ENCODE measurements at regions not wholly inside any gene's neighbourhood (a gene's known extent, or its start where the extent isn't known, plus 50 kb on each side); places are given as distances from the start of the nearest gene placed in this dataset.
A peak's percentile ranks its signal among the peaks of the same experiment; 100 is the strongest.

DNA sequence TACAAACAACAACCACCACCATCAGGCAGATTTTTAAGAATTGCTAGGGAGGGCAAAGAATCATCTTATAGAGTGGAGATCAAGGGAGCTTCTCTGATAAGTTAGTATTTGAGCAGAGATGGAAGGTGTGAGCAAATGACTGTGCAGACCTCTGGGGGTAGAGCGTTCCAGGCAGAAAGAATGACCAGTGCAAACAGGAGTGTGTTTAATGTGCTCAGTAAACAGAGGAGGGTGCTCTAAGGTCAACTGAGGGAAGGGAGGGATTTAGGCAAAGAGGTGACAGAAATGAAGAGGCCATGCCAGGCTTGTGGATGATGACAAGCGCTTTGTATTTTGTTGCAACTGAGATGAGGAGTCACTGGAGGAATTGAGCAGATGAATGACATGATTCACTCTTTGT is 172.5 kb upstream of the GJB5 start (continued):
- no peak for TF ChIP-seq ZNF134 (CRISPR knock-in tag; conservative IDR thresholded peaks at IDR 0.05)

DNA sequence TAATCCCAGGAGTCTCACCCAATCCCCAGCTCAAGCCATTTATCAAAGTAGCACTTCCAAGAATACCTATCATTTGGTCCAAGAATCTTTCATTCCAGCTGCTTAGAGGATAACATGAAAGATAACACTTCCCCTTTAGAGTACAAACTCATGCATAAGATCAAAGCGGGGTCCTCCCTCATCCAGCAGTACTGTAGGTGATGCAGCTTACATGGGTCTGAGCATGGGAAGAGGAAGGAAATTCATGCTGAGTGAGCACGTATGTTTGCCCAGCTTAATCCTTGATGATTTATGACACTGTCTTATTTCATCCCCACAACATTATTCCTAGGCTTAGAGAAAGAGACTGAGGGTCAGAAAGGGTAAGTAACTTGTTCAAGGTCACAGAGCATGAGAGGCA is 167.1 kb upstream of the GJB5 start:
- WGBS (ENCODE audit: insufficient coverage, low coverage, missing lambda C conversion rate): 0% methylated on average over 2 of the region's 2 CpGs
- ChIA-PET POLR2A (interaction anchor here (0.6 kb wide), 1 partner anchor 1406 kb away, joined by 4 read pairs; no protein-coding TSS in a partner anchor), CTCF (ENCODE audit: low intra/inter-chr PET ratio) (no interaction called here)
- H2AFZ ChIP-seq (ENCODE audit: low read depth, low read length): no peak overlapping the region
- H3K9ac ChIP-seq (ENCODE audit: insufficient read depth in 1 of 2, low read depth in 2 of 2, low read length in 2 of 2): no peak overlapping the region
- ATAC-seq (no peak), FAIRE-seq (no peak), DNase-seq (ENCODE audit: extremely low read depth in 1 of 4, low spot score in 3 of 4) (no peak)
- H3K27me3 ChIP-seq (ENCODE audit: control insufficient read depth in 2 of 2, insufficient read depth in 2 of 2, low read length in 2 of 2): no peaks in the 10 kb centered on the region
- H3K9me3 ChIP-seq (replicated peaks; ENCODE audit: control insufficient read depth, insufficient read depth, low read depth, low read length): no peaks in the 10 kb centered on the region
- H4K20me1 ChIP-seq (replicated peaks; ENCODE audit: control insufficient read depth, insufficient read depth, low read length): no peaks in the 10 kb centered on the region; the same call in 1 of the 2 replicates
- in situ Hi-C loops (cut with MboI): no loop called here
- TF ChIP-seq MEIS2 (IDR thresholded peaks at IDR 0.05; ENCODE audit: partially characterized antibody) (peak; percentile 21), GABPB2 (CRISPR knock-in tag; conservative IDR thresholded peaks at IDR 0.05) (no peak)
- intact Hi-C loops (cut with micrococcal nuclease): no loop called here
- BruUV-seq (replicated peaks): no TSS peak
- H3K4me2 ChIP-seq (ENCODE audit: insufficient read depth, low read length): no peak overlapping the region
- no peaks in the 10 kb centered on the region for H3K9me1 ChIP-seq (ENCODE audit: control insufficient read depth, insufficient read depth, low read length)
- no peaks in the 10 kb centered on the region for H3K4me1 ChIP-seq (replicated peaks in 1 of 2; ENCODE audit: control insufficient read depth in 2 of 2, insufficient read depth in 2 of 2, low read length in 2 of 2)
- no peaks in the 10 kb centered on the region for H3K36me3 ChIP-seq (ENCODE audit: control insufficient read depth, insufficient read depth, low read length)
- no peak overlapping the region for H3K4me3 ChIP-seq
- no peaks in the 10 kb centered on the region for H3K79me2 ChIP-seq (ENCODE audit: control insufficient read depth, insufficient read depth, low read length)
- H3K27ac ChIP-seq (ENCODE audit: extremely low read depth, low read depth, low read length): no peak overlapping the region

DNA sequence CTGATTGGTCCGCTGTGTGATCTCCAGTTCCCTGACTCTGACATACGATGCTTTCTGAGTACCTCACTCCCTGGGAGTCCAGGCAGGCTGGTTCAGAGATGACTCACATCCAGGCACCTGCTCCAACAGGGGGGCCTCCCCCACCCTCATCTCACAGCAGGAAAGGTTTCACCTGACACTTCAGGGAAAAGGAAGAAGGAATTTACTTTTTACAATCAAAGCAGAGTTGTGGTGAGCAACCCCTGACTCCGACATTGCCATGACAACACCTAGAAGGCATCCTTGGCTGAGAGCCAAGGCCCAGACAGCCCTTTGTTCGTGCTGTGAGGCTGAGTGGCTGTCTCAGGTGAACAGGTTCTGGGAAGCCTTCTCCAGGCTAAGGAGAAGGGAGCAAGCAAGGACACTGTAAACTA is 164.6 kb upstream of the GJB5 start:
- CTCF ChIA-PET (ENCODE audit: low intra/inter-chr PET ratio): no interaction called here
- Histone ChIP-seq H3K79me2 (ENCODE audit: control insufficient read depth, insufficient read depth, low read length) (no peaks in the 10 kb centered on the region), H3K4me1 (replicated peaks in 1 of 2; ENCODE audit: control insufficient read depth in 2 of 2, insufficient read depth in 2 of 2, low read length in 2 of 2) (no peaks in the 10 kb centered on the region), H3K4me3 (no peak overlapping the region), H3K9me1 (ENCODE audit: control insufficient read depth, insufficient read depth, low read length) (no peaks in the 10 kb centered on the region), H2AFZ (ENCODE audit: low read depth, low read length) (no peak overlapping the region), H3K36me3 (ENCODE audit: control insufficient read depth, insufficient read depth, low read length) (no peaks in the 10 kb centered on the region), H3K27ac (ENCODE audit: extremely low read depth, low read depth, low read length) (no peak overlapping the region), H3K4me2 (ENCODE audit: insufficient read depth, low read length) (no peak overlapping the region), H3K27me3 (ENCODE audit: control insufficient read depth in 2 of 2, insufficient read depth in 2 of 2, low read length in 2 of 2) (no peaks in the 10 kb centered on the region), H3K9me3 (replicated peaks; ENCODE audit: control insufficient read depth, insufficient read depth, low read depth, low read length) (no peaks in the 10 kb centered on the region), H3K9ac (ENCODE audit: insufficient read depth in 1 of 2, low read depth in 2 of 2, low read length in 2 of 2) (no peak overlapping the region), H4K20me1 (replicated peaks; ENCODE audit: control insufficient read depth, insufficient read depth, low read length) (no peaks in the 10 kb centered on the region; the same call in 1 of the 2 replicates)
- POLR2A ChIA-PET: no interaction called here
- no TSS peak for BruUV-seq (replicated peaks)
- in situ Hi-C loops (cut with MboI) (no loop called here), intact Hi-C loops (cut with micrococcal nuclease) (no loop called here)
- ATAC-seq: no peak
- WGBS (ENCODE audit: insufficient coverage, low coverage, missing lambda C conversion rate): 0% methylated on average over 4 of the region's 4 CpGs
- no peak for FAIRE-seq
- DNase-seq (ENCODE audit: extremely low read depth in 1 of 4, low spot score in 3 of 4): peak in 1 of 4 experiments; percentile 6
- TF ChIP-seq, protein P1, sequence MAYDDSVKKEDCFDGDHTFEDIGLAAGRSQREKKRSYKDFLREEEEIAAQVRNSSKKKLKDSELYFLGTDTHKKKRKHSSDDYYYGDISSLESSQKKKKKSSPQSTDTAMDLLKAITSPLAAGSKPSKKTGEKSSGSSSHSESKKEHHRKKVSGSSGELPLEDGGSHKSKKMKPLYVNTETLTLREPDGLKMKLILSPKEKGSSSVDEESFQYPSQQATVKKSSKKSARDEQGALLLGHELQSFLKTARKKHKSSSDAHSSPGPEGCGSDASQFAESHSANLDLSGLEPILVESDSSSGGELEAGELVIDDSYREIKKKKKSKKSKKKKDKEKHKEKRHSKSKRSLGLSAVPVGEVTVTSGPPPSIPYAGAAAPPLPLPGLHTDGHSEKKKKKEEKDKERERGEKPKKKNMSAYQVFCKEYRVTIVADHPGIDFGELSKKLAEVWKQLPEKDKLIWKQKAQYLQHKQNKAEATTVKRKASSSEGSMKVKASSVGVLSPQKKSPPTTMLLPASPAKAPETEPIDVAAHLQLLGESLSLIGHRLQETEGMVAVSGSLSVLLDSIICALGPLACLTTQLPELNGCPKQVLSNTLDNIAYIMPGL (CRISPR knock-in tag; IDR thresholded peaks at IDR 0.05): no peak
- TF ChIP-seq ZNF133 (CRISPR knock-in tag; IDR thresholded peaks at IDR 0.05): no peak
- TF ChIP-seq NFIC (IDR thresholded peaks at IDR 0.05): peak; percentile 75
- no peak for TF ChIP-seq YBX1 (IDR thresholded peaks at IDR 0.05)
- TF ChIP-seq GATA2 (CRISPR knock-in tag; IDR thresholded peaks at IDR 0.05): no peak
- no peak for TF ChIP-seq ZNF764 (CRISPR knock-in tag; IDR thresholded peaks at IDR 0.05; ENCODE audit: low read depth)
- TF ChIP-seq, protein P2, sequence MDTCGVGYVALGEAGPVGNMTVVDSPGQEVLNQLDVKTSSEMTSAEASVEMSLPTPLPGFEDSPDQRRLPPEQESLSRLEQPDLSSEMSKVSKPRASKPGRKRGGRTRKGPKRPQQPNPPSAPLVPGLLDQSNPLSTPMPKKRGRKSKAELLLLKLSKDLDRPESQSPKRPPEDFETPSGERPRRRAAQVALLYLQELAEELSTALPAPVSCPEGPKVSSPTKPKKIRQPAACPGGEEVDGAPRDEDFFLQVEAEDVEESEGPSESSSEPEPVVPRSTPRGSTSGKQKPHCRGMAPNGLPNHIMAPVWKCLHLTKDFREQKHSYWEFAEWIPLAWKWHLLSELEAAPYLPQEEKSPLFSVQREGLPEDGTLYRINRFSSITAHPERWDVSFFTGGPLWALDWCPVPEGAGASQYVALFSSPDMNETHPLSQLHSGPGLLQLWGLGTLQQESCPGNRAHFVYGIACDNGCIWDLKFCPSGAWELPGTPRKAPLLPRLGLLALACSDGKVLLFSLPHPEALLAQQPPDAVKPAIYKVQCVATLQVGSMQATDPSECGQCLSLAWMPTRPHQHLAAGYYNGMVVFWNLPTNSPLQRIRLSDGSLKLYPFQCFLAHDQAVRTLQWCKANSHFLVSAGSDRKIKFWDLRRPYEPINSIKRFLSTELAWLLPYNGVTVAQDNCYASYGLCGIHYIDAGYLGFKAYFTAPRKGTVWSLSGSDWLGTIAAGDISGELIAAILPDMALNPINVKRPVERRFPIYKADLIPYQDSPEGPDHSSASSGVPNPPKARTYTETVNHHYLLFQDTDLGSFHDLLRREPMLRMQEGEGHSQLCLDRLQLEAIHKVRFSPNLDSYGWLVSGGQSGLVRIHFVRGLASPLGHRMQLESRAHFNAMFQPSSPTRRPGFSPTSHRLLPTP (IDR thresholded peaks at IDR 0.05; ENCODE audit: borderline replicate concordance, extremely low read depth, insufficient read length): no peak
- TF ChIP-seq ZNF586 (CRISPR knock-in tag; conservative IDR thresholded peaks at IDR 0.05): no peak
- peak; percentile 59 for TF ChIP-seq RFX1 (IDR thresholded peaks at IDR 0.05)

Data from K562 (cell line).